ENCODE measurements at regions not wholly inside any gene's neighbourhood (a gene's known extent, or its start where the extent isn't known, plus 50 kb on each side); places are given as distances from the start of the nearest gene placed in this dataset.

DNA sequence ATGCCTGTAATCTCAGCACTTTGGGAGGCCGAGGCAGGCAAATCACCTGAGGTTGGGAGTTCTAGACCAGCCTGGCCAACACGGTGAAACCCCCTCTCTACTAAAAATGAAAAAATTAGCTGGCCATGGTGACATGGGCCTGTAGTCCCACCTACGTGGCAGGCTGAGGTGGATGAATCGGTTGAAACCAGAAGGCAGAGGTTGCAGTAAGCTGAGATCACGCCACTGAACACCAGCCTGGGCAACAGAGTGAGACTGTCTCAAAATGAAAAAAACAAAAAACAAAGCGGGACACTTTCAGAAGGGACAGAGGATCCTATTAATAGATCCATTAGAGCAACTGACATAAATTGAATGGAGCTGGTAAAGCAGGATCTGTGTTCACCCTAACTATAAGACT, 89.6 kb upstream of the SGCD start:
- no peak for DNase-seq

DNA sequence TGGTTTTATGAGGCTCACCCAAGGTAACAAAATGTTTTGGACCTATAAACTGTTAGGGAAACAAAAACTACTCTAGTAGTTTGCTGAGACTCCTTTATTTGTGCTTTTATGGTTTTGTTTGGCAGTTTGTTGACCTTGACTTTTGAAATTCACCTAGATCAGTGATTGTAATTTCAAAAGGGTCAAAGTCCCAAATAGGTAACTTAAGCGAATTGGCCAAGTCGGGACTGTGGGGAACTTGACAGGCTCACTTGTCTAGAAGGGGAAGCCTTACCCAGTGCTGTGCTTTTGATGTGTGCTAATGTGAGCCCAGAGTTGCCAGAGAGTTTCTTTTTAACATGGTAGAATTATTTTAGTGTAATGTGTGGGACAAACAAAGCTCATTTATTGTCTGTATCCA, 87.2 kb upstream of the SGCD start:
- no peak for DNase-seq

DNA sequence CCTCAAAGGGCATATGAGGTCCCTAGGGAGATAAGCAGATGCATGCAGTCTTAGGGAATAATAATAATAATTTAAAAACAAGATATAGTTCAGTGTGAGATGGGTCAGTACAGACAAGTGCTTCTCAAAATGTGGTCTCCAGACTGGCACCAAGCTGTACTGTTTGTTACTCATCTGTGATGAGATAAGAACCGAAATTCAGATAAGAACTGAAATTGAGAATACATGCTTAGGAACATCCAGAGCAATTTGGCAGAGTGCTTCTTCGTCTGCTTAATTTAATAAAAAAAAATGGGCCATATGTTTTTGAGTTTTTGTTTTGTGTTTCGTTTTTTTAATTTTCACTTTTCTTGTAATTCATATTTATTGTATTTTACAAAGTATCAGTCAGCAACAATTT, 86.5 kb upstream of the SGCD start:
- no peak for DNase-seq

DNA sequence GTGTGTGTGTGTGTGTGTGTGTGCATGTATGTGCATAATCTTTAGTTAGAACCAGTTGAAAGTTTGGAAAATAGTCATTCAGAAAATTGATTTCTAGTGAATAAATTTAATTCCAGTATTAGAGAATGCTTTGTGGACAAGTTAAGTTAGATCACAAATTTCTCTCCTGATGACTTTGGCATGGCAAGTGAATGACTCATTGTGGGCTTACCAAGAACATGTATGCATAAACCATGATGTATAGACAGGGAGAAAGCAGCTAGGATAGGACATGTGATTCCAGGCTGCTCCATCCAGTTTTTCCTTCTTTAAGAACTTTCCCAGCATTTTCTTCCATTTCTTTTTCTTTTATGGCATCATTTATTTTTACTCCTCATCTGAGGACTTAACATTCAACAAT, 85.7 kb upstream of the SGCD start:
- DNase-seq = no peak

DNA sequence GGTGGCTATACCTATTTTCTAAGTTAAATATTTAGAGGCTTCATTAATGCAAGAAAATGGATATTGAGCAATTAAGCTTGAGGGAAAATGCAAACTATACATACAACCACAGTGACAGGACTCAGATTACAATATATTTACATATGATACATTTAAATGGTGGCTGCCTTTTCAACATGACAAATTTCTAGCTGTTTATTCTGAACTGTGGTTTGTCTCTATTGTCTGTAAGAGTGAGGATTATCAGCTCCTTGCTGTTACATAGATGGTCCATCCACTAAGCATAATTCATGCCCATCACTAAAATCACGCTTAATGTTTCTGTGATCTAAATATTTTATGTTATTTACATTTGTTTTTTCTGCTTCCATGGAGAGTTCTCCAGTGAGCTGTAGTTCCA, 81.1 kb upstream of the SGCD start:
- DNase-seq = no peak

DNA sequence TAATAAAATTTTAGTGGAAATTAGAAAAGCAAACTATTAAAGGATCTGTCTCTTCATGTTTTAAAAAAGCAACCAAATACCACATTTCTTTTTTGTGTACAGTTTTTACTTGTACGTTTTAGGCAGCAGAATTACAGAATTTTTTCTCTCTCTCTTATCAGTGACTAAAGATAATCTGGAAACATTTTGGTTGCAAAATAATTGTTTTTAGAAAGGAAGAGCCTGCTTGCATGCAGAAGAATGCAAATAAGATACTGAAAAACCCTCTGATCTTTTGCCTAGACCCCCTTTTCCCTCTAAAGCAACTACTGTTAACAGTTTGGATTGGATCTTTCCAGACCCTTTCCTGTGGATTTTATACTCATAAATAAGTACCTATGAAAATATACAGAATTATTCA, 75.9 kb upstream of the SGCD start:
- DNase-seq = no peak

DNA sequence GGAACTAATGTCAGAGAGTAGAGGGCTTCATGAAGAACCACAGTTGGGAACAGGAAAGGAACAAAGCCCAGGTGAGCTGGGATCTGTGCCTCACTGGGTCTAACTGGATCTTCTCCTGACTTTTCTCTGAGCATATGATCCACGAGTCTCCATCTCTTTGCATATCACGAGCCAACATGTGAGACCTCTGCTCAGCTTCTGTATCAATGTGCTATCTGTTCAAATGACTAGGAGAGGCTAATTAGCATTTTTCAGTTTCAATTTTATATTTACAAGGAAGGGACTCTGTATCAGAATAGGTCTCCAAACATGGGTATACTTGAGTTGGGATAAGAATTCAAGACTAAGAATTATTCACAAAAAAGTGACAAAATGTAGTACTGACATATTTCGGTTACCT, 73.8 kb upstream of the SGCD start:
- DNase-seq = no peak

DNA sequence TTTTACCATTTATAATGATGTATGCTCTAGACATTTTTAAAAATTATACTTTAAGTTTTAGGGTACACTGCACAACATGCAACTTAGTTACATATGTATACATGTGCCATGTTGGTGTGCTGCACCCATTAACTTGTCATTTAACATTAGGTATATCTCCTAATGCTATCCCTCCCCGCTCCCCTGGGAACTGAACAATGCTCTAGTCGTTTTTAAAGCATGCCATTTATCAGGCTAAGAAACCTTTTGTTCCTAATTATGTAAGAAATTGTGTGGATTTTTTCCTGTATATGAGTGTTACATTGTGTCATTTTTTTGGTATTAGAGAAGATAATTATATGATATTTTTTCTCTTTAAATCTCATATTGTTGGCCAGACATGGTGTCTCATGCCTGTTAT, 72.8 kb upstream of the SGCD start:
- no peak for DNase-seq

DNA sequence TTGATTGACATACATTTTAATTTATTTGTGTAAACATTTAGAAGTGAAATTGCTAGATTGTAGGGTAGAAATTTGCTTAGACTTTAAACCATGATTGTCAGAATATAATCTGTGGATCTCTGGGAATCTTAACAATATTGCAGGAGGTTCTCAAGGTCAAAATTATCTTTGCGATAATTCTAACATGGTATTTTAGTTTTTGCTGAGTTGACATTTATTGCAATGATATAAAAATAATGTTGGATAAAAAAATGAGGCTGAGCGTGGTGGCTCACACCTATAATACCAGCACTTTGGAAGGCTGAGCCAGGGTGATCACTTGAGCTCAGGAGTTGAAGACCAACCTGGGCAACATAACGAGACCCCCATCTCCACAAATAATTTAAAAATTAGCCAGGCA, 70.3 kb upstream of the SGCD start:
- DNase-seq = no peak

DNA sequence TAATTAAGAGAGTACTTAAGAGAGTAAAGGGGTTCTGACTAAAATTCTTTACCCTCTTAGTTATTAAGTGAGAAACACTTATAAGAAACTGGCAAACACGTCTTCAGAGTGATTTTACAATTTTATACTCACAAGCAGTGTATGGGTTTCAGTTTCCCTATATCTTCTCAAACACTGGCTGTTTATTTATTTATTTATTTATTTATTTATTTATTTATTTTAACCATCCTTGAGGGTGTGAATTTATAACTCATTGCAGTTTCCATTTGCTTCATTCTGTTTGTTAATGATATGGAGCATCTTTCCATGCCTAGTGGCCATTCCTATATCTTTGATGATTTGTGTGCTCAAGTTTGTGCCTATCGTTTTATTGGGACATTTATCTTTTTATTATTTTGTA, 68.0 kb upstream of the SGCD start:
- DNase-seq = no peak

DNA sequence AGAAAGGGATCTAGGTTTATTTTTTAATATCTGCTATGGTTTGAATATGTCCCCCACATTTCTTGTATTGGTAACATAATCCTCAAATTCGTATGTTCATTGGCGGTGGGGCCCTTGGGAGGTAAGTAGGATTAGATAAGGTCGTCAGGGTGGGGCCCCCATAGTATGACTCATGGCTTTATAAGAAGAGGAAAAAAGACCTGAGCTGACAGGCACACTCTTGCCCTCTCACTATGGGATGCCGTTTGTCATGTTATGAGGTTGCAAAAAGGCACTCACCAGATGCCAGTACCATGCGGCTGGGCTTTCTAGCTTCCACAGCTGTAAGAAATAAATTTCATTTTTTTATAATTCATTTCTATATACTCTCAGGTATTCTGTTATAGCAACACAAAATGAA, 67.3 kb upstream of the SGCD start:
- no peak for DNase-seq

DNA sequence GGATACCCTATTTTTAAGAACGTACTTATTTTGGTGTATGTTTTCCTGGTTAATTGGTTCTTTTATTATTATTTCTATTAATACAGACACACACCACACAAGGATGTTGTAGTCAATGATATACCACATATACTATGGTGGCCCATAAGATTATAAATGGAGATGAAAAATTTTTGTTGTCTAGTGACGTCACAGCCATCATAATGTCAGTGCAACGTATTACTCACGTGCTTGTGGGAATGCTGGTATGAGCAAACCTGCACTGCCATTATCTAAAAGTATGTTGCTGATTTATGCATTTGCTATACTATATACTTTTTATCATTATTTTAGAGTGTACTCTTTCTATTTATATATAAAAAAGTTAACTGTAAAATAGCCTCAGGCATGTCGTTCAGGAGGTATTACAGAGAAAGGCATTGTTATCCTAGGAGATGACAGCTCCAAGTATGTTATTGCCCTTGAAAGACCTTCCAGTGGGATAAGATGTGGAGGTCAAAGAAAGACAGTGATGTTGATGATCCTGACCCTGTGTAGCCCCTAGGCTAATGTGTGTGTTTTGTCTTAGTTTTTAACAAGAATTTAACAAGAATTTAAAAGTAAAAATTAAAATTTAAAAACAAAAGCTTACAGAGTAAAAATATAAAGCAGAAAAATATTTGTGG, 65.6 kb upstream of the SGCD start:
- no peak for DNase-seq

DNA sequence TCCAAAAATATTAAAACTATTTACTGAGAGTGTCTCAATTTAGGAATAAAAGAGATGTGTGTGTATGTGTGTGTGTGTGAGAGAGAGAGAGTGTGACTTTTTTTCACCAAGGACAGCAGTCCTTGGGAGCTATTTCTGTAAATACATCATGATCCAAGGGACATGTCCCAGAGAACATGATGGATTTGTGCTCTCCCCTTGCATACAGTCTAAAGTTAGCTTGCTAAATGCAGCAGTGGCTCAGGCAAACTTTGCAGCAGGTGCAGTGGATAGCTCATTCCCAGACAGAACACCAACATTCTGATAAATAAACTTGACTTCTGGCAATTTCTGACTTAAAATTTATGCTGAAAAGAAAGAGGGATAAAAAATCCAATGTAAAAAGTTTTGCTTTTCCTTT, 55.4 kb upstream of the SGCD start:
- DNase-seq = no peak

DNA sequence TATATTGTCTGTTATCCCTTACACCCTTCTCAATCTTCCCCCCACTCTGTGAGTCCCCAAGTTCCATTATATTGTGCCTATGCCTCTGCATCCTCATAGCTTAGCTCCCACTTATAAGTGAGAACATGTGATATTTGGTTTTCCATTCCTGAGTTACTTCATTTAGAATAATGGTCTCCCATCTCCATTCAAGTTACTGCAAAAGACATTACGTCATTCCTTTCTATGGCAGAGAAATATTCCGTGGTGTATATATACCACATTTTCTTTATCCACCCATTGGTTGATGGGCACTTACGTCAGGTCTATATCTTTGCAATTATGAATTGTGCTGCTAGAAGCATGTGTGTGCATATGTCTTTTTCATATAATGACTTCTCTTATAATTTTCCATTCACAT, 54.8 kb upstream of the SGCD start:
- no peak for DNase-seq

DNA sequence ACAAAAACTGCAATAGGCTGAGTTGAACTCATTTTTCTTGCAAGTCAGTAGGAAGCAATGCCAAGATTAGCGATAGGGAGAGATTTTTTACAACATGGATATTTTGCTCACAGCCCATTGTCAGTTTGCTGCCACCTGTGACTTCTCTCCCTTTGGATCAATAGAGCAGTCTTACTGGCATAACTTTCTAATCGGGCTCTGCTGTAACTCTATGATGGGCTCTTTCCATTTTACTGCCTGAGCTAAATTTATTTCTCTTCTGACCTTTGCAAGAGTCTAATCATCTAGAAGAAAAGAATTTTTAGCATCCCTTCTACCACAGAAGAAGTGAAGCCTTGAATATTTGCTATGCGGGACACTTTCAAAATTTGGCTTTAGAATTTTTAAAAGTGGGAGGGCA, 53.6 kb upstream of the SGCD start:
- no peak for DNase-seq

DNA sequence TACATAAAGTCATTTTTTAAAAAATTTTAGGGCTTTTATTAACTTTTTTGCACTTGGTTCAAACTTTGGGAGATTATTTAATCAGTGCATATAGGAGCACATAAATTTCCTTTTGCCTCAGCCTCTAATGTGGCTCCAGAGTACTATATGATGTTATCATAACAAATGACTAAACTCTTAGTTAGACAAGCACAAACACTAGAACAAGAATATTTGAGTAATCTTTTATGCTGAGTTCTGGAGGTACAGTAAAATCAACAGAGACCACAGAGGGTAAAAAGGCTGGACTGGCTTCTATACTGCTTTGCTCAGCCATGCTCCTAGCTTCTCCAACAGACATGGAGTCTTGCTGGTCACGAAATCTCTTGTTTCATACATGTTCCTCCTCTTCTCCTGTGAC, 52.5 kb upstream of the SGCD start:
- DNase-seq = no peak
